Epithelial cell of esophagus (primary cell): ENCODE measurements at regions not wholly inside any gene's neighbourhood (a gene's known extent, or its start where the extent isn't known, plus 50 kb on each side); places are given as distances from the start of the nearest gene placed in this dataset.

Source experiments
- DNase-seq: peaks from one replicate; pipeline ENCODE4 v3.0.0; 2010; ENCODE audit warnings: low read depth
- H3K4me3 ChIP-seq: 2 replicates; pipeline ENCODE4 v1.5.1; 2011; ENCODE audit warnings: mild to moderate bottlenecking, low read length, control low read depth
- CTCF ChIP-seq: IDR thresholded peaks from 2 replicates; pipeline ENCODE4 v1.5.1; 2011; ENCODE audit warnings: low read depth, mild to moderate bottlenecking, low read length, control low read depth, inconsistent platforms; ENCODE audit not compliant: insufficient read depth; ENCODE audit errors: missing control alignments

- TF ChIP-seq CTCF: no peak
- DNase-seq: peak; percentile 24
- H3K4me3 ChIP-seq: no peak overlapping the region
Observed at GRCh38 chr4:11542952-11543351, 114.3 kb upstream of the HS3ST1 start.

GRCh38 chr4:11537846-11538245, 109.2 kb upstream of the HS3ST1 start:
- DNase-seq: no peak
- TF ChIP-seq CTCF: no peak
- H3K4me3 ChIP-seq: no peak overlapping the region

DNA sequence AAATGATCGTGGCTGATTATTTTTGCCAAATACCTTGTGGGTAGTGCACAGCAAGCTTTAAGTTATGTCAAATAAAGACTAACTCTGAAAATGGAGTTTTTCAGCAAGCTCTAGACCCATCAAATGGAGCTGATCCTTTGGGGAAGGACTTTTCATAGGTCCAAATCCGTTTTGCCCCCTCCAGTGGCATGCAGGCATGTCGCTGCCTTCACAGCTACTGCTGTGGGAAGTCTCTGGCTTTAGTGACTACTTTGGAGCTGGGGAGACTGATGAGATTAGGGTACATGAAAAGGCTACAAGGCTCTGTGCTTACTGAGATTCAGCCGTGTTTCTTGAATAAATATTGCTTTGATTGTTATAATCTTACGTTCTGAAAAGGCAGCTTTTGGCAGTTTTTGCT, 106.6 kb upstream of the HS3ST1 start:
- no peak overlapping the region for H3K4me3 ChIP-seq
- DNase-seq: no peak
- TF ChIP-seq CTCF: no peak

DNA sequence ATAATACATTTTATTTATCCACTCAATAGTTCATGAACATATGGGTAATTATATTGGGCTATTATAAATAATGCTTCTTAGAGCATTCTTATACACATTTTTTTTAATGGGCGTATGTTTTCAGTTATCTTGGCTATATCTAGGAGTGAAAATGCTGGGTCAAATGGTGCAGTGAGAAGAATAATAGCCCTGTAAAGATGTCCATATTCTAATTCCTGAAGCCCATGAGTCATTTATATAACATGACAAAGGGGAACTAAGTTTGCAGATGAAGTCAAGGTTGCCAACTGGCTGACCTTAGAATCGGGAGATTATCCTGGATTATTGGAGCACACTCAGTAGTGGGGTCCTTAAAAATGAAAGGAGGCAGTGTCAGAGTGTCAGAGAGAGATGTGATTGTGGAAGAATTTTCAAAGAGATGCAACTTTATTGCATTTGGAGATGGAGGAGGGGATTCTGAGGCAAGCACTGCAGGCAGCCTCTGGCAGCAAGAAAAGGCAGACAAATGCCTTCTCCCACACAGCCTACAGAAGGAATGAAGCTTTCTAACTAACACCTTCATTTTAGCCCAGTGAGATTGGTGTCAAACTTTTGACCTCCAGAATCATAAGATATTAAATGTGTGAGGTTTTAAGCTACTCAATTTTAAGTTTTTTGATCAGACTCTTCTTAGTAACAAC, 106.1 kb upstream of the HS3ST1 start:
- DNase-seq: no peak
- H3K4me3 ChIP-seq: no peak overlapping the region
- TF ChIP-seq CTCF: no peak

- TF ChIP-seq CTCF: no peak
- no peak for DNase-seq
- no peak overlapping the region for H3K4me3 ChIP-seq
Observed at GRCh38 chr4:11532138-11532537, 103.4 kb upstream of the HS3ST1 start.

- DNase-seq: peak; percentile 90
- H3K4me3 ChIP-seq: no peak overlapping the region
- no peak for TF ChIP-seq CTCF
Observed at GRCh38 chr4:11529625-11530201, 101.0 kb upstream of the HS3ST1 start.

GRCh38 chr4:11525085-11525484, 96.4 kb upstream of the HS3ST1 start:
- H3K4me3 ChIP-seq: no peak overlapping the region
- no peak for TF ChIP-seq CTCF
- DNase-seq: peak; percentile 75
